GM12874 (cell line): ENCODE measurements at regions not wholly inside any gene's neighbourhood (a gene's known extent, or its start where the extent isn't known, plus 50 kb on each side); places are given as distances from the start of the nearest gene placed in this dataset.

Experiments used
- CTCF ChIP-seq: IDR thresholded peaks from 2 replicates; pipeline ENCODE4 v1.5.1; 2011; ENCODE audit warnings: low read depth, mild to moderate bottlenecking, control low read depth, low read length, moderate library complexity; ENCODE audit not compliant: insufficient read depth

GRCh38 chr9:95788021-95788420, 87.5 kb upstream of the ERCC6L2 start:
- TF ChIP-seq CTCF: no peak

GRCh38 chr9:95785209-95785608, 90.3 kb upstream of the ERCC6L2 start:
- TF ChIP-seq CTCF: no peak

GRCh38 chr9:95784318-95784717, 91.2 kb upstream of the ERCC6L2 start:
- no peak for TF ChIP-seq CTCF

- TF ChIP-seq CTCF: no peak
Measured at GRCh38 chr9:95783426-95783975, 92.0 kb upstream of the ERCC6L2 start.

- no peak for TF ChIP-seq CTCF
Measured at GRCh38 chr9:95780751-95781150, 94.7 kb upstream of the ERCC6L2 start.

- TF ChIP-seq CTCF: no peak
Measured at GRCh38 chr9:95780121-95780520, 95.4 kb upstream of the ERCC6L2 start.

- no peak for TF ChIP-seq CTCF
Measured at GRCh38 chr9:95778957-95779356, 96.5 kb upstream of the ERCC6L2 start.
